22Rv1 (cell line): ENCODE measurements at regions not wholly inside any gene's neighbourhood (a gene's known extent, or its start where the extent isn't known, plus 50 kb on each side); places are given as distances from the start of the nearest gene placed in this dataset.

Experiments
- ZFX ChIP-seq: fragments of 450-650 bp; IDR thresholded peaks from 2 replicates; pipeline ENCODE4 v1.6.1; 2017; ENCODE audit warnings: antibody characterized with exemption, borderline replicate concordance
- TF ChIP-seq, protein P1 (sequence below): fragments of 450-650 bp; IDR thresholded peaks from 2 replicates; pipeline ENCODE4 v1.5.1; 2017; ENCODE audit warnings: mild to moderate bottlenecking

DNA sequence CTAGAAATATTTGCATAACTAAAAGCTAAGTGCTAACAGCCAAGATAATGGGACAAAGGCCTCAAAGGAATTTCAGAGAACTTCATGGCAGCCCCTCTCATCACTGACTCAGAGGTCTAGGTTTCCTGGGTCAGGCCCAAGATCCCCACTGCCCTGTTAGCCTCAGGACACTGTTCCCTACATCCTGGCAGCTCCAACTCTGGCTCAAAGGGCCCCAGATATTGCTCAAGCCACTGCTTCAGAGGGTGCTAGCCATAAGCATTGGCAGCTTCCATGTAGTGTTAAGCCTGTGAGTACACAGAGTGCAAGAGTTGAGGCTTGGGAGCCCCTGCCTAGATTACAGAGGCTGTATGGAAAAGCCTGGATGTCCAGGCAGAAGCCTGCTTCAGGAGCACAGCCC lies 998.1 kb downstream of the TLE1 start:
- TF ChIP-seq, protein P1, sequence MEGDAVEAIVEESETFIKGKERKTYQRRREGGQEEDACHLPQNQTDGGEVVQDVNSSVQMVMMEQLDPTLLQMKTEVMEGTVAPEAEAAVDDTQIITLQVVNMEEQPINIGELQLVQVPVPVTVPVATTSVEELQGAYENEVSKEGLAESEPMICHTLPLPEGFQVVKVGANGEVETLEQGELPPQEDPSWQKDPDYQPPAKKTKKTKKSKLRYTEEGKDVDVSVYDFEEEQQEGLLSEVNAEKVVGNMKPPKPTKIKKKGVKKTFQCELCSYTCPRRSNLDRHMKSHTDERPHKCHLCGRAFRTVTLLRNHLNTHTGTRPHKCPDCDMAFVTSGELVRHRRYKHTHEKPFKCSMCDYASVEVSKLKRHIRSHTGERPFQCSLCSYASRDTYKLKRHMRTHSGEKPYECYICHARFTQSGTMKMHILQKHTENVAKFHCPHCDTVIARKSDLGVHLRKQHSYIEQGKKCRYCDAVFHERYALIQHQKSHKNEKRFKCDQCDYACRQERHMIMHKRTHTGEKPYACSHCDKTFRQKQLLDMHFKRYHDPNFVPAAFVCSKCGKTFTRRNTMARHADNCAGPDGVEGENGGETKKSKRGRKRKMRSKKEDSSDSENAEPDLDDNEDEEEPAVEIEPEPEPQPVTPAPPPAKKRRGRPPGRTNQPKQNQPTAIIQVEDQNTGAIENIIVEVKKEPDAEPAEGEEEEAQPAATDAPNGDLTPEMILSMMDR, result no peak
- TF ChIP-seq ZFX, result no peak
